Stimulated activated CD4-positive, alpha-beta T cell treated with anti-CD3 and anti-CD28 coated beads, Interleukin-2, amount 100 ng/mL, for 4 hours (primary cell): ENCODE measurements at regions not wholly inside any gene's neighbourhood (a gene's known extent, or its start where the extent isn't known, plus 50 kb on each side); places are given as distances from the start of the nearest gene placed in this dataset.
"Not testable (repeated sequence)": the region's sequence is repeated elsewhere in the genome, so short reads cannot be mapped to it uniquely, and the experiment has no call there.

ENCODE experiments used
- DNase-seq: peaks from one replicate; pipeline ENCODE4 v3.0.0-alpha.2; 2020; ENCODE audit warnings: low read depth

- DNase-seq, result no peak
Observed at GRCh38 chr19:30943101-30943843, 406.0 kb downstream of the TSHZ3 start.

- DNase-seq, result no peak
Observed at GRCh38 chr19:30942636-30943035, 406.6 kb downstream of the TSHZ3 start.

GRCh38 chr19:30941591-30941990 is 407.6 kb downstream of the TSHZ3 start:
- no peak for DNase-seq

- DNase-seq, result no peak
Observed at GRCh38 chr19:30936276-30936675, 413.0 kb downstream of the TSHZ3 start.

- DNase-seq, result no peak
Observed at GRCh38 chr19:30935146-30935545, 414.1 kb downstream of the TSHZ3 start.

- DNase-seq, result not testable (repeated sequence)
Observed at GRCh38 chr19:30933454-30933853, 415.8 kb downstream of the TSHZ3 start.

GRCh38 chr19:30932854-30933253 is 416.4 kb downstream of the TSHZ3 start:
- no peak for DNase-seq

GRCh38 chr19:30930941-30931706 is 418.1 kb downstream of the TSHZ3 start:
- DNase-seq, result no peak

GRCh38 chr19:30927705-30928104 is 421.5 kb downstream of the TSHZ3 start:
- DNase-seq, result no peak

GRCh38 chr19:30924670-30925069 is 424.6 kb downstream of the TSHZ3 start:
- DNase-seq, result no peak

- no peak for DNase-seq
Observed at GRCh38 chr19:30924069-30924636, 425.1 kb downstream of the TSHZ3 start.

- no peak for DNase-seq
Observed at GRCh38 chr19:30923621-30924020, 425.6 kb downstream of the TSHZ3 start.

GRCh38 chr19:30923096-30923495 is 426.1 kb downstream of the TSHZ3 start:
- no peak for DNase-seq

- DNase-seq, result no peak
Observed at GRCh38 chr19:30920222-30920621, 429.0 kb downstream of the TSHZ3 start.

- no peak for DNase-seq
Observed at GRCh38 chr19:30919737-30920136, 429.5 kb downstream of the TSHZ3 start.

GRCh38 chr19:30916238-30916637 is 433.0 kb downstream of the TSHZ3 start:
- no peak for DNase-seq

- no peak for DNase-seq
Observed at GRCh38 chr19:30911491-30911890, 437.7 kb downstream of the TSHZ3 start.

- no peak for DNase-seq
Observed at GRCh38 chr19:30910485-30911240, 438.6 kb downstream of the TSHZ3 start.

GRCh38 chr19:30909216-30909615 is 440.0 kb downstream of the TSHZ3 start:
- no peak for DNase-seq

GRCh38 chr19:30908262-30908771 is 440.9 kb downstream of the TSHZ3 start:
- DNase-seq, result no peak

- no peak for DNase-seq
Observed at GRCh38 chr19:30906871-30907270, 442.4 kb downstream of the TSHZ3 start.

GRCh38 chr19:30900051-30900450 is 449.2 kb downstream of the TSHZ3 start:
- no peak for DNase-seq
